NCI-H2227 treated with DMSO at 0.1 percent for 48 hours (cell line): ENCODE measurements at regions not wholly inside any gene's neighbourhood (a gene's known extent, or its start where the extent isn't known, plus 50 kb on each side); places are given as distances from the start of the nearest gene placed in this dataset.

Experiments used
- DNase-seq: peaks from one replicate; lab custom pipeline; 2025; lab: John Stamatoyannopoulos, UW

- no peak for DNase-seq
Measured at GRCh38 chr5:107293541-107294210, 377.1 kb downstream of the EFNA5 start.

DNA sequence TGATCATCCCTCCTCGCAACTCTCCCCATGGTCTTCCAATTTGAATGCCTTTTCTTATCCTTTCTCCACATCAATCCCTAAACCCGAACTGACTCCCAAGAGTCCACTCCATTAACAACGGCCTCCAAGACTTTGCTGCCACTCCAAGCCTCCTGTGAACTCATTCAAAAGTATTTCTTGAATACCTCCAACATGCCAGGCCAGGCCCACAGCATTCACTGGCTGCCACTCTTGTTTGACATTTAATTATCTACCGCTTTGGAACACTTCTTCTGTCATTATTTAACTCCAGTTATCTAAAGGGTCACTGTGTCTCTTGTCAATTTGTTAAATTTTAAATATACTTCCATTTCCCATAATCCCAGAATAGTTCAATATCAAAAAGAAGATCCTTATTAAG is 378.9 kb downstream of the EFNA5 start:
- no peak for DNase-seq

DNA sequence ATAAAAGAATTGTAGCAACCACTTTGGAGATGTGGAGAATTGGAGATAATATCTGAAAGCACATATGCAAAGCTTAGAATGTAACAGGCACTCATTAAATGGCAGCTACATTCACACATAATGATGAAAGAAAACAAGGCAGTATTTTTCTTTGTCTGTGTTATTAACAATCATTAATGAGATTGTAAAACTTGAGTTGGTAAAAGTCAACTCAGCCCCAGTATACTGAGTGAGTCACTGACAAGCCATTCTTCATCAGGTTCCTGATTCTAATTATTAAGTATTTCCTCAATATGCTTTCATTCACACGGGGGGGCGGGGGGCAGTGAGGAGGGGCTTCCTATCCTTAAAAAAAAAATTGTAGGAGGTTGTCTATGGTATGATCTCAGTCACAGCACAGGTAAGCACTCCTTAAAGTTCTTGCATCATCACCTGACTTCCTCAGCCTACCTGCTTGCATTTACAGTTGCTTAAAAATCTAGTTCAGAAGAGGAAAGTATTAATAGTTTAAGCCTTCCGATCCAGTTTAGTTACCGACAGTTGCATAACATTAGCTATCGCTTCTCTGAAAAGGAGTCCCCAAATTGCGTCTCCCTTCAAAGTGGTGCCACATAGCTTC is 379.8 kb downstream of the EFNA5 start:
- no peak for DNase-seq

DNA sequence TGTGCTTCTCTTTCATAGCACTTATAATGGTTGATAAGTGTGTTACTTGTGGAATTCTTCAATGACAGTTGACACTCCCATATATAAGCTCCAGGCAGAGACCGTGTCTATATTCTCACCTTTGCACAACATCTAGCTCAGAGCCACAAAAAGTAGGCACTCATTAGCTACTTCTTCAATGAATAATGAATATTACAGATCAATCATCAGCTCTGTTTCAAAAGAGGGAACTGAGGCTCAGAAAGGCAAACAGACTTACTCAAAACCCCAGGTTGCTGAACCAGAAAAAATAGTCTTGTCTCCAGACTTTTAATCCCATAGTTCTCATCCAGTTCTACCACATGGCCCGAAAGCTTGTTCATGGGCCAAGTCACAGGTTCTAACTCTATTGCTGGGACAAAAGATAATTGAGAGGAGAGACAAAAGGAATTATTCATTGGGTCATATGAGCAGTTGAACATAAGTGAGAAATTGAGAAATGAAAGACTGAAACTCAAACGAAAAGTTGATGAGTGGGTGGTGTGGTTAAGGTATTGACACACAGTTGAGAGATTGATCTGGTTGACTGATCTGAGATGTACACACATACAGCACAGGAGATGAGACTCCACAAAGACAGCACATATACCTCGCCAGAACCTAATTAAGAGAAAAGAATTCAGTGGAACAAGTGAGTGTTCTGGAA is 381.6 kb downstream of the EFNA5 start:
- DNase-seq: no peak

DNA sequence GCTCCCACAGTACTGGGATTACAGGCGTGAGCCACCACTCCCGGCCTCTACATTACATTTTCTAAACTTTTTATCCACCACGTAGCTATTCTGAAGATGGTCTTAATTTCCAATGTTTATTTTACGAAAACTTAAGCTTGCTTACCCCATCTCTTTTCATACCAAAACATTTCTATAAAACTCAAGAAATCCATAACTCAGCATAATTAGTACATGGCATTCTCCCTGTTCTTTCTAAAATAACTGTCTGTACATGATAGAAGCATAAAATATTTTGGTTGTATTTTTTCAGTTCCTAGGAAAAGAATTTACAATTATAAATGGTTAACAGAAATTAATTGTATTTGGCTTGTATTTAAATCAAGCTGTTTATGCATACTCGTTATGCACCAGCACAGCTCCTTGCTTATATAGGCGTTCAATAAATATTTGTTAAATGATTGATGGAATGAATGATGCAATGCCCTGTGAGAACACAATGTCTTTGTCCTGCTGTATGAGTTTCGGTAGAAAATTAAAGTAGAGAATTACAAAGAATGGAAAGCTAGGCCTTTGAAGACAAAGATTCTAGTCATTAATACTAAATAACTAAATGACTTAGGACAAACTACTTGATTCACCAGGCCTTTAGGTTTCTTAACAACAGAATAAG is 384.2 kb downstream of the EFNA5 start:
- DNase-seq: no peak

GRCh38 chr5:107285772-107286171 is 385.0 kb downstream of the EFNA5 start:
- DNase-seq: no peak

DNA sequence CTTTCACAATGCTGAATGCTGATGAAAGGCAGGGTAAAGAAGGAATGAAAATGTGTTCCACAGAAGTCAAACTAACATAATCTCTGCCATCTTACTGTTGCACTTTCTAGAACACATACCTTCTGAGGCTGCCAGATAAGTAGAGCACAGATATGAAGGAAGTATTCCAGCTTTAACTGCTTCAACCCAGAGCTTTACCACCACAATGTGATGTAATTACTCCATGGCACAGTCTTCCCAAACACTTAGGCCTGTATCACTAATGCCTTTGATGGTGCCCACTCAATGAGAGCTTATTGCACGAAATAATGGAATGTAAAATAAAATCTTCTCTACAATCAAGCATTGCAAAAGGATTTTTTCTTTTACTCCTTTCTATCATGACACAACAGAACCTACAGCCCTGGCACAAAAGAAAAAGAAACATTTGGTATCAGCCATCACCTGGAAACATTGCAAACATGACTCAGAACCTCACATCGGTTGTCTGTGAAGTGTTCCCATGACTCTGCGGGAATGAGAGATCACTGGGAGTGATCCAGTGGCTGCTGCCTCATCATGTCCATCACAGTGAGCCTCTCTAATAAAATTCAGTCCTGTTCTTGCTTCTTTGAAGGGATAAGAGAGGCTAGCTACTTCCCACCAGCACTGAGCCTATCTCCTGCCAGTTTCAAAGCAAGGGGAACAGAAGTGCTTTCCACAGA is 385.8 kb downstream of the EFNA5 start:
- DNase-seq: no peak

DNA sequence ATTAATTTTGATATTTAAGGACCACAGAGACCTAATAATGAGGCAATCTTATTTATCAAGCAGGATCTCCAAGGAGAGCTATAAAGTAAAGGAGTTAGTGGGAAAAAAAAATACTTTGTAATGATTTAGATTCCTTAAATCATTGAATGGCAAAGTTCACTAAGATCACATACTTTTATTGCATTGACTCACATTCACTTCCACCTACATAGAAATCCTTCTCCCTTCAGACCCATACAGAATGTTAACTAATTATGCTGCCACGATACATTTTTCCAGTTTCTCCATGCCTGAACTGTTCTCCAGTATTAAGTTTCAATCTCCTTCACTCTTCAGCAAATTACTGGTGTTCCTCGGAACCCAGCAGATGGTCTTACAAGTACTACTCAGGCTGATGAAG is 388.7 kb downstream of the EFNA5 start:
- DNase-seq: no peak

GRCh38 chr5:107278774-107279173 is 392.0 kb downstream of the EFNA5 start:
- DNase-seq: no peak

DNA sequence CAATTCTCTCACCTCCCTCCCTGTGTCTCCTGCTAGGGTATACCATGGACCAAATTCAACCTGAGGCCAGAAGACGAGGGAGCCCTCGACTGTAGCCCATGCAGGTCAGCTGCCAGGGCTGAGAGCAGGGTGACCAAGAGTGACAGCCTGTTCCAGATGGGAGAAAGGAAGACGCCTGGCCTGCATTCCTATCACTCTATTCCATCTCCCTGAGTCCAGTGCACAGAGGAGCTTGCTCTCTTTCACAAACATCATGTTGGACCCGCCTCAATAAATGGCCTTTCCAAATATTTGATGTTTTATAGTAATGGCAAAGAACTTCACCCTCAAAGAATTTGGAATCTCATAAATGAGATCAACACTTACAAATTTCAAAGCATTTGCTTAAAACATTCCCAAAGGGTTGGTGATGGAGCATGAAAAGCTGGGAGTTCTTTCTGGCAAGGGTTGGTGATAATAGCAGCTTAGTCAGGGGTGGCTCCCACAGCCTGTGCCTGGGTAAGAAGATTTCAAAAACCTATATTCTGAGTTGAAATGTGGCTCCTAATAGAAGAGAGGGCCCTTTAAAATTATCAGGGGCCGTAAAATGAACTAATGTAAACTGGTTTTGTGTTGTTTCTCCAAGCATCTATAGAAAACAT is 393.1 kb downstream of the EFNA5 start:
- no peak for DNase-seq

DNA sequence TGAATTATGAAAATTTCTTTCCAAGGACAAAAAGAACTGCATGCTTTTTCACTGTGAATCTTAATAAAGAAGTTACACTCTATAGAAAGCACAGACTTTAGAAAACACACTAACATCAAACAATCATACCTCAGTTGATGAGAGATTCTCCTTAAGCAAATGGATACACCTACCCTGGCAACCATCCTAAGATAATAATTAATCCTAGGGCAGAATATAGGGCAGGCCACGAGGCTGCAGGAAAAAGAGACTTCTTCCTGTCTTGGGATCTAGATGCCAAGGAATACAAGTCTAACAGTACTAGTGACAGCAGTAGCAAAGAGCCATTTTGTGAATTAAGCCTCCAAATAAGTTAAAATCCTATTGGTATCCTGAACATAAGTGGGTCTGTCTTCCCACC is 395.4 kb downstream of the EFNA5 start:
- DNase-seq: no peak

GRCh38 chr5:107274571-107274970 is 396.2 kb downstream of the EFNA5 start:
- no peak for DNase-seq

DNA sequence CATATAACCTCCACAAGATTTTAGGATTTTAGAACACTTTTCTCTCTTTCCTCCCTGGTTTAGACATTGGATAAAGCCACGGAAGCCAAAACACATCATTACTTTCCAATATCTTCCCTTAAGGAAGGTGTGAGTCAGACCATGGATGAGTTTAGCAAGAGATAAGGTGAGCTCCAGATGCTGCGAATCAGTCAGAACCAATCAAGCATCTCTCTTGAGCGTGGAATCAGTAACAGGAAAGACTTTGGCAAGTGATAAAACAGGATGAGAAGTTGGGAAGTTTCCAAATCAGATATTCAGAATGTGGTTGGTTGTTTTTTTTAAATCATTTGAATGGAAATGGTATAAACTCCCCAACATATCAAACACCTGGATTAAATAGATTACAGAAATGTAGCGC is 397.8 kb downstream of the EFNA5 start:
- no peak for DNase-seq

GRCh38 chr5:107272509-107272908 is 398.2 kb downstream of the EFNA5 start:
- no peak for DNase-seq

- DNase-seq: no peak
Measured at GRCh38 chr5:107271682-107272350, 398.9 kb downstream of the EFNA5 start.

- DNase-seq: no peak
Measured at GRCh38 chr5:107270561-107270960, 400.2 kb downstream of the EFNA5 start.

- no peak for DNase-seq
Measured at GRCh38 chr5:107269678-107270077, 401.1 kb downstream of the EFNA5 start.

DNA sequence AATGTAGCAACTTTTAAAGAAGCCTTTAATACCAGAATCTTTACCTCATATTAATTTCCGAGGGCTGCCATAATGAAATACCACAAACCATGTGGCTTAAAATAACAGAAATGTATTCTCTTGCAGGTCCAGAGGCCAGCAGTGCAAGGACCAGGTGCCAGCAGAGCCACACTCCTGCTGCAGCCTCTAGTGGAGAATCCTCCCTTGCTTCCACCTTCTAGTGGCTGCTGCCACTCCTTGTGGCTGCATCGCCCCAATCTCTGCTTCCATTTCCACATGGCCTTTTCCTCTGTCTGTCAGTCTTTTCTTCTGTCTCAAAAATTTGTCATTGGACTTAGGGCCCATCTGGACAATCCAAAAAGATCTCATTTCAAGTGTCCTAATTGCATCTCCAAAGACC is 401.5 kb downstream of the EFNA5 start:
- no peak for DNase-seq

DNA sequence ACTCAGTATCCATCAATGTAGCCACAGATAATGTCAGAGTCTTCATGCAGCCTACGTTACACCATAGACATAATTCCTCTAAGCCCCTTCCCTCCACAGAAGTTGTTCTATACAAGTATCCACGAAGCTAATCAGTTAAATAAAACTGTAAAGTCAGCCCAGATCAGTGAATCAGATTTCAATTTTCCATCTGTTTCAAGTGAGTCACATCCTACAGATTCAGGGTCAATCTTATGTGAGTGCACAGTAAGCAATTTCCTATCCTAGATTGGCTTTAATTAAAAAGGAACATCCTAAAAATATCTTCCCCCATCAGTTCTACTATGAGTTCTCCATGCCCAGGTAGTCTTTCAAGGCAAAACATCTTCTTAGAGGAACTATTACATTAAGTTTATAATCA is 402.5 kb downstream of the EFNA5 start:
- no peak for DNase-seq

DNA sequence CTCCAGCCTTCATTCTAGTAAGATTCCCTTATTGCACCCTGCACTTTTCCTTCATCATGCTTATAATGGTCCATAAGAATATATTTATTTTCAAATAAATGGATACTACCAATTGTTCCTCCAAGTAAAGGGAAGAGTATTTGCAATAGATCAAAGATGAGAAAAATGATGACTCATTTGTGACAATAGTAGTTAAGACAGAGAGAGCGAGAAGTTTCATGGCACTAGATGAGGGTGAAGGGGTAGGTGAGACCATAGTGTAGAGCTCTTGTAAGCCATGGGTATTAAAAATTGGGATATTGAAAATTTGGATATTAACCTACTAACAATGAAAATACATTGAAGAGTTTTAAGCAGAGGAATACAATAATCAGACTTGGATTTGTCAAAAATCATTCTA is 404.6 kb downstream of the EFNA5 start:
- DNase-seq: no peak

DNA sequence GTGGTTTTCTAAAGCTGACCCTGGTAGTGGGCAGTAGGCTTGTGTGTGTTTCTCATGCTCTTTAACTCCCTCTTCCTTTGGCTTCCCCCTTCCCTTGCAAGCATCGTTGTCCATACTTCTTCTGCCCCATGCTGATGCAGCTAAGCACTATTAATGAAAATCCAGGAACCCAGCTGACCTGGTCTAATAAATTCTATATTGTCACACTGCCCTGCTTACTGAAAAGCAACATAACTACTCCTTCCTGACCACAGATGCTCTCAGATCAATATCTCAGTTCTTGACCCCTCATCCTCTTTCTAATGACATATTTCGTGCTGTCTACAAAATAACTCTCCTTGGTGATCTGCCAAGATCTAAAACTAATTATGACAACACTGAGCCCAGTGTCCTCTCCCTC is 405.5 kb downstream of the EFNA5 start:
- no peak for DNase-seq
